Stimulated activated CD4-positive, alpha-beta T cell treated with anti-CD3 and anti-CD28 coated beads, Interleukin-12 subunit alpha, Interleukin-12 subunit beta, amount 100 ng/mL, for 24 hours (primary cell): ENCODE measurements at regions not wholly inside any gene's neighbourhood (a gene's known extent, or its start where the extent isn't known, plus 50 kb on each side); places are given as distances from the start of the nearest gene placed in this dataset.
"Not testable (repeated sequence)": the region's sequence is repeated elsewhere in the genome, so short reads cannot be mapped to it uniquely, and the experiment has no call there.

ENCODE experiments used
- DNase-seq, 2 experiments: peaks; one replicate each; pipeline ENCODE4 v3.0.0-alpha.2; 2020; ENCODE audit warnings: low read depth in 2 of 2

DNA sequence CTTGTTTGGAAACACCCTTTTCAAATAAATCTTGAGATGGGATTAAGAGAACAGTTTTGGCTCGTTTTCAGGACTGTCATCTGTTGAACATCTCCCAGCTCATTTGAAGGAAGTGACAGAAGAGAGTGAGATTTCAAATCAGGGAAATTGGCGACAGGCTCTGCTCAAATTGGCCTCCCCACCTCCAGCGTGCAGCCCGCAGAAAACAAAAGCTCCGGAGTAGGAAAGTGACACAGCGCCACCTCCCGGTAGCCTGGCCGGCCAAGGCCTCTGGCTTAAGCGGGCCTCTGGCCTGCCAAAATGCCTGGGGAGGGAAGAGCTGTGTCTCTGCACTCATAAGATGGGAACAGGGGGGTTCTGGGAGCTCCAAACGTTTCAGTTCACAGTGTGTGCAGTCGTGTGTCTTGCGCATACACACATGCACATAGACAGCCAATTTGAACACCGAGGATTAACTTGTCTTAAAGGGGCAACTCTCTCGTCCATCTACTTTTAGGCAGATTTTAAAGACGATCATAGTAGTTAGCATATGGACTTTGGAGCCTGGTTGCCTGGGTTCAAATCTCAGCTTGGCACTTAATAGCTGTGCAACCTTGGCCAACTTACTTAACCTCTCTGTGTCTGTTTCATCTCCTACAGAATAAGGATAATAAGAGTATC lies 132.7 kb upstream of the RCN1 start:
- peak; percentile 13 to 63 for DNase-seq

DNA sequence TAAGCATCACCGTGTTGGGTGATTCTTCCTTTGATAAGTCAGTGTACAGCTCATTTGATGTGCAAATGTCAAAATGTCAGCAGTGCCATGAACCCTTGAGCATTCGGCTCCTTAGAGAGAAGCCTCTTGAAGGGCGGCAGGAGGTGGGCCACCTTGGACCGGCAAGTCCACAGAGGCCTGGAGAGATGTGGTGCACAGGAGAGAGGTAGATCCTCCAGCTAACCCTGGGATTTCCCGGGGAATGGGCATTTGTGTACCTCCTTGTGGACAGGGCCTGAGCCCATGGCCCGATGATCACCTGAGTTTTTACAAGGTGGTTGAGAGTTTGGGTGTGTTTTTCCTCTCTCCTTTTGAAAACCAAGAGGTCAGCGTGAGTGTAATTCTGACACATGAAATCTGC lies 133.2 kb upstream of the RCN1 start:
- DNase-seq: no peak

DNA sequence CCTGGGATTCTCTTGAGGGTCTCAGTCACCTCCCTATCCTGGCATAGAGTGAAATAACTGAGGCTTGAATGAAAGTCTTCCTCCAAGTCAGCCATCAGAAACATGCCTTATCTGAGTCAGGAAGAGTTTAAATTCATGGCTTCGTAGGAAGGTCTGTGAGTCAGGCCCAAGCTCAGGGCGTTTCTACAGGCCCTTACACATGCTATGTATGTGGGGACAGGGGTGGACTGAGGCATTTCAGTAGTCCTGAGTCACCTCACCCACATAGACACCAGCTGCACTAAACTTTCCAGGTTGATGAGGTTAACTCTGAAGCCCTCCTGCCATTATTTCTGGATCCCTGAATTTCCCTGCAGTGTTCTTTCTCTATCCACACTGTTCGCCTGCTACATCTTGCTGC lies 134.6 kb upstream of the RCN1 start:
- DNase-seq: no peak

DNA sequence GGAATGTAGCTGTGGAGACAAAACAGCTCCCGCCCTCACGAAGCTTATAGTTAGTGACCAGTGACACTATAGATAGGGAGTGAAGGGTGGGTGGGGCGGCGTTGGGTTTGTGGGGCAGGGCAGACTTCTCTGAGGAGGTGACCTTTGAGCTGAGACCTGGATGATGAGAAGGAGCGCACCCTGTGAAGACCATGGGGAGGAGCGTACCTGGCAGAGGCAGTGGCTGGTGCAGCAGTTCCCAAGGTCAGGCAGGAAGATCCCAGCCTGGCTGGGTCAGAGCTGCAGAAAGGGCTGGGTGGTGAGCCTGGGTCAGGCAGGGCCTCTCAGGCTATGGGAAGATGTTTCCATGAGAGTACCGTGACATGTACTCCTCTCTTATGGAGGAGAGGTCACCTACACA lies 135.0 kb upstream of the RCN1 start:
- DNase-seq: no peak

DNA sequence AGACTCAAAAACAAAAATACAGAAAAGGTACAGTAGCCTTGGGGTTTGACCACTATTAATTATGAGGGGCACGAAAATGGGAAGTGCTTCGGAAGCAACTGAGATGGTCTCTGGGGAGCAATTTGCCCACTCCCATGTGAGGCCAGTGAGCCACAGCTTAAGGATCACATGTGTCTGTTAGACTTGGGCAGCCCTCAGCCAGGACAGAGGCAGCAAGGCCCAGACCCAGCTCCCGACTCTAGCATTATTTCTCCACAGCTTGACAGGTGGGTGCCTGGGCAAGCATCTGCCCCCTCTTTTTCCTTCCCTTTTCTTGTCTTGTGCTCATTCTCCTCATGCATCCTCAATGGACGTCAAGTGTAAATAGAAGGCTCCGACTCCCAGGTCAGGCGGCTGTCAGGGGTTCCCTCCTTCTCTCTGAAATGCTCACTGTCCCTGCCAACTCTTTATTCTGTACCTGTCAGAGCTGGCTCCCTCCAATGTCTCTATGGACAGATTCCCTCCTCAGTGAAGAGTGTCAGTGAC lies 137.0 kb upstream of the RCN1 start:
- DNase-seq: no peak

DNA sequence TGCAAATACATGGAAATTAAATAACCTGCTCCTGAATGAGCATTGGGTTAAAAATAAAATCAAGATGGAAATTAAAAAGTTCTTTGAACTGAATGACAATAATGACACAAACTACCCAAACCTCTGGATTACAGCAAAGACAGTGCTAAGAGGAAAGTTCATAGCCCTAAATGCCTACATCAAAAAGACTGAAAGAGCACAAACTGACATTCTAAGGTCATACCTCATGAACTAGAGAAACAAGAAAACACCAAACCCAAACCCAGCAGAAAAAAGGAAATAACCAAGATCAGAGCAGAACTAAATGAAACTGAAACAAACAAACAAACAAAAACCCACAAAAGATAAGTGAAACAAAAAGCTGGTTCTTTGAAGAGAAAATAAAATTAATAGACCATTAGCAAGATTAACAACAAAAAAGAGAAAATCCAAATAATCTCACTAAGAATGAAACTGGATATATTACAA lies 138.6 kb upstream of the PAX6 start:
- not testable (repeated sequence) for DNase-seq

DNA sequence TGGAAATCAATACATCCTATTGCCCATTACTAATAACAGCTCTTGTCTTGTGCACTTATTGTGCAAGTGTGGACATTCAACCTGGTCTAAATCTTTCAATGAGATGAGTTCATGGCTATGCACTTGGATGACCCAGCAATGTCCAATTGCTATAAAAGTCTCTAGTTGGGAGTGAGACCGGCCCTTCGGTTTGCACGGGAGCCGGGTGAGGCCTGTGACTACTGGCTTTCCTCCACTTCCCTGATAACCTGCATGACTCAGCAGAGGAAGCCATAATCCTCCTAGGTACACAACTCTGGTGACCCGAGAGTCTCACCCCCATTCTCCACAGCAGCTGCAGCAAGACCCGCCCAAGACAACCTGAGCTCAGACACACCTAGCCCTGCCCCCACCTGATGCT lies 135.9 kb upstream of the PAX6 start:
- no peak for DNase-seq

DNA sequence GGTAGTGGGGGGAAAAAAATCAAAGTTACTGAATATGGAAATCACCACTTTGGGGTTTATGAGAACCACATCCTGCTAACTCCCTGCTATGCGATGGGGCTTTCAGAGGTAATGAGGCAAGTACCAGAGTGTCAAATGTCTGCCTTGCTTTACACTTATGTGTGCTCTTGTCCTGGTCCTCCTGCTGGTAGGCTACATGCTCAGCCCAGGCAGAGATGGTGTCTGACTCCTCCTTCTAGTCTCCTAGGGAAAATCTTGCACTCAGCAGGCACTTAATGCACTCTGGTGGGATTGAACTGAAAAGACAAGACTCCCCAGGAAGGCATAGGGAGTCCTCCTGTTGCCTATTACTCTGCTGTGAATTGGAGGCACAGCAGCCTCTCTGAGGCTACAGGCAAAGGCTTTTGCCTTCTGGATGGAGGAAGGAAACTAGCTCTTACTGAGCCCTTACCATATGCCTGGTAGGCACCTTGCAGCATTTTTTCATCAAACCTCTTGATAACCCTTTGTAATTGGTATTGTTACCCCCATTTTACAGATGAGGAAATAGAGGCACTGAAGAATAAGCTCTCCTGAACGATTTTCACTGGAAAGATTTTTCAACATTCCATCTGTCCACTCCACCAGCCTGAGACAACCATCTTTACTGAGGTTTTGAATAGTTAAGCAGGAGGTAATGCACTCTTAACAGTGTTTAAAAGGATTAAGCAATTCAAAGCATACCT lies 132.1 kb upstream of the PAX6 start:
- no peak for DNase-seq

DNA sequence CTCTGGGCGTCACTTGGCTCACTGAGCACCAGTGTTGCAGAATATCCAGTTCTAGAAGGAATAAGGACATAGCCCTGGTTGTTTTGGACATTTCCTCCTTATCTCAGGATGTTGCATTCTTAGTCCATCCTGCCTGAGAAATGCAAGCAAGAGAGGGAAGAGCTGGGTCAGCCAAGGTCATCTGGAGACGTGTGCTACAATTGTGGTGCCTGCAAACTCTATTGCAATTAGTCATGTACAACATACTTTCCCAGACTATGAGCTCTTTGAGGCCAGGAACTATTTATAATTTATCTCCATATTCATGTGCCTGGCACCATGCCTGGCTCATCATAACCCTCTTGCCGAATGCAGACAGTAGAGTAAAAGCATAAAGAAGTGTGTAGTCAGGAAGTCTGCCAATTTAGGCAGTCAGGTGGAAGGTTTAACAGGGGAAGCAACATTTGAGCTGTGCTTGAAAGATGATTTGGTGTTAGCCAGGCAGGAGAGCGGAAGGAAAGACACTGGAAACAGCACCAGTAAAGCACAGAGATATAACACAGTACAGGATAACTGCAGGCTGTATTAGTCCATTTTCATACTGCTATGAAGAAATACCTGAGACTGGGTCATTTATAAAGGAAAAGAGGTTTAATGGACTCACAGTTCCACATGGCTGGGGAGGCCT lies 129.4 kb upstream of the PAX6 start:
- no peak for DNase-seq

DNA sequence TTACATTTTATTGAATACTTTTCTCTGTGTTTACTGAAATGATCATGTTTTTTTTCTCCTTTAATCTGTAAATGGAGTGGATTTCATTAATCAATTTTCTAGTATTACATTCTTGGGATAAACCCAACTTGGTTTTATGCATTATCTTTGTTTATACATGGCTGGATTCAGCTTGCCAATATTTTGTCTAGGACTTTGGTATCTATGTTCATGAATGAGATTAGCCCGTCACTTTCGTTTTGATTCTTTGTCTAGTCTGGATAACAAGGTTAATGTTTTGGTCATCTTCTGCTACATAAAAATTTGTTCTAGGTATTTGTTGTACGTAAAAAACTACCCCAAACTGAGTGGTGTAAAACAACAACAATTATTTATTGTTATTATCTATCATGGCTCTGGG lies 127.9 kb upstream of the PAX6 start:
- DNase-seq: no peak

DNA sequence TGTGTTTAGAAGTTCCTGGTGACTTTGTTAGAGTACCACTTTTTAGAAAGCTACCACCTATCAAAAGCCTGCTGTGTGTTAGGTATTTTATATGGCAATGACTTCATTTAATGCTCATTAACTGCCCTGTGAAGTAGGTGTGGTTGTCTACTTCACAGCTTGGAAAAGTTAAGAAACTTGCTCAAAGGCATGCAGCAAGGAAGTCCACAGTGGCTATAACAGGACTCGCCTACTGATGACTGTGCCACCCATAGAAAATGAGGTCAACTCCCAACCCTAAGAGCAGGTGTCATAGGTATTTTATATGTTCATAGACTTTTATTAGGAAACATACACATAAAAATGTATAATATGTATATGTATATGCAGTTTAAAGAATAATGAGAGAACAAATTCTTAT lies 125.2 kb upstream of the PAX6 start:
- no peak for DNase-seq

DNA sequence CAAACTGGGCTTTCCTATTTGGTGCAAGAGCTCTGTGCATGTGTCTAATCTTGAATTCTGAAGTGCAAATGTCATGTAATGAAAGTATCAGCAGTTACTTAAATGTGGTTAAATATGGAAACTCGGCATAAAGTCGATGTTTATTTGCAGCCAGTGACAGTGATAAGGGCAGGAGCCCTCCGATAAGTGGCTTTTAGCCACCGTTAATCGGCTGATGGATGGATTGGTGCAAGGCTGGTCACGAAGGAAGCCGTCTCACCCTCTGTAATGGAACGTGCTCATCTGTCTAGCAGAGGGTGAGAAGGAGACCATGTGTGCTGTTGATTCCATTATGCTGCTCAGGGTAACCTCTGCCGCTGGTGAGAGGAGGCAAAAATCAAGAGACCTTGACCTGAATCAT lies 121.8 kb upstream of the PAX6 start:
- DNase-seq: no peak

DNA sequence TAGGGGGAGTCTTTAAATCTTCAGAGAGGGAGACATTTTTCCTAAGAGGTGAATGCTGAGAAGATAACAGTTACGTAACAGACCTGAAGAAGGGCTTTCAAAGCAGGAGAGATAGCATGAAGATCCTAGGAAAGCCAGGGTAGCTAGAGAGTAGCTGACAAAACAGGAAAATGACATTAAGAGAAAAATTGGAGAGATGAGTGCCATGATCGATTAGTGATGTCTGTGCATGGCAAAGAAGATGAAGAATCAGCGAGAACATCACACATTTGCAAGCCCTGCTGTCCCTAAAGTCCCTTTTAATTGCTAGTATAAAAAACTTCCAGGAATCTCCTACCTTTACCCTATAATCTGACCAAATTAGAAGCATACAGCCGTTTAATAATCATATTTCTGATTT lies 116.9 kb upstream of the PAX6 start:
- no peak for DNase-seq

DNA sequence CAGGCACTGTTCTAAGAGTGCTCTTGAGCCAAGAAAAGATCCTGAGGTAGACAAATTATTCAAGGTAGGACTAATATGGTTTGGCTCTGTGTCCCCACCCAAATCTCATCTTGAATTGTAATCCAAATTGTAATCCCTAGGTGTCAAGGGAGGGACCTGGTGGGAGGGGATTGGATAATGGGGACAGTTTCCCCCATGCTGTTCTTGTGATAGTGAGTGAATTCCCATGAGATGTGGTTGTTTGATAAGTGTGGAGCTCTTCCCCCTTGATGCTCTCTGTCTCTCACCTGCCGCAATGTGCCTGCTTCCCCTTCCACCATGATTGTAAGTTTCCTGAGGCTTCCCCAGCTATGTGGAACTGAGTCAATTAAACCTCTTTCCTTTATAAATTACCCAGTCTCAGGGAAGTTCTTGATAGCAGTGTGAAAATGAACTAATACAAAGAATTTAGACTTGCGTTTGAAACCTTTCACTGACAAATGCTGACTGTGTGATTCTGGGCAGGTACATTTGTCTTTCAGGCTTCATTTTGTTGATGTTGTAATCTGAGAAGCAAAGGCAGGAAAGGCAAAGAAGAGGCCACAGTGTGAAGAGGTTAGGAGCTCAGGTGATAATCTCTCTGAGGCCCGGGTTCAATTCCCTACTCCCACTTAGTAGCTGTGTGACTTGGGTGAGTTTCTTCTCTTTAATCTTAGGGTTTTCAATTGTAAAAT lies 115.8 kb upstream of the PAX6 start:
- DNase-seq: no peak

DNA sequence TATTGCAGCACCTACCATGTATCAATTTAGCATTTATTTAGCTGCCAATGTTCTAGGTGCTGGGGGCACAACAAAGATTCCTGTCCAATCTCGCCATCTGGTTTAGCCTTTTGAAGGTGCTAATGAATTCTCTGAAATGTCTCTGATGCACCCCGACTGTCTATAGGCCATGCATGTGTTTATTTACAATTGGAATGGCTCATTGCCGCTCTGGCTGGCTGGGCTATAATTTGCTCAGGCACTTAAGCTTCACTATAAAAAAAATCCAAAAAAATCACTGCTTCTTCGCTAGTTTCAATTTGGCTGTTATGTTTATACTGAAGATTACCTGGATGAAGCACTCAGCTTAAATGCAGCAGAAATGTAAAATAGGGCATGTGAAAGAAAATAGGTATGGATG lies 115.0 kb upstream of the PAX6 start:
- no peak for DNase-seq

DNA sequence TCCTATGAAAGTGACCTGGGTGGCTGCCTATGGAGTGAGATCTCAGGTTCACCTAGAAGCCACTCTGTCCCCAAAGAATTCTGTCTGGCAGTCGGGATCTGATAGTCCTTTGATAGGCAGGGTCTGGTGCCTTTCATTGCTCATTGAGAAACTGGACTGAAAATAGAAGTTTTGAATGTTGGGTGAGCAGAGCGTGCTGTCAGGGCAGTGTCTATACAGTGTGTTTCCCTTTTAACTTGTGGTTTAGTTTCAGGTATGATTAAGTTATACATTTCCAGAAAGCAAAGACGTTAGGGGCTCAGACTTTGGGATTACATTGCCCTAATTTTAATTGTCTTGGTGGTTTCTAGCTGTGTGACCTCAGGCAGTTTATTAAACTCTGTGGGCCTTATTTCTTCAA lies 111.3 kb upstream of the PAX6 start:
- DNase-seq: no peak

DNA sequence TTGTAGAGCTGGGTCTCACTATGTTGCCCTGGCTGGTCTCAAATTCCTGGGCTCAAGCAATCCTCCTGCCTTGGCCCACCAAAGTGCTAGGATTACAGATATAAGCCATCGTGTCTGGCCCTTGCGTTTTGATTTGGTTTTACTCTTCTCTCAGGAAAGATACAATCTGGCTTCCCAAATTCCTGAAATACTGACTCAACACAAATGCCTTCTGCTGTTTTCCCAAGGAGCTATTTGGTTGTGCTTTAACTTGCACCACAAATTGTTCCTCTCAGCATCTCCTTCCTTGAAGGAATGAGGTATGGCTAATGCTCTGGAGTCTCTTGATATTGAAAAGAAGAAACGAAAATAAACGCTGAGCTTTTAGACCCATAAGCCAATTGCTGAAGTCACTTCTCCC lies 110.0 kb upstream of the PAX6 start:
- DNase-seq: no peak

DNA sequence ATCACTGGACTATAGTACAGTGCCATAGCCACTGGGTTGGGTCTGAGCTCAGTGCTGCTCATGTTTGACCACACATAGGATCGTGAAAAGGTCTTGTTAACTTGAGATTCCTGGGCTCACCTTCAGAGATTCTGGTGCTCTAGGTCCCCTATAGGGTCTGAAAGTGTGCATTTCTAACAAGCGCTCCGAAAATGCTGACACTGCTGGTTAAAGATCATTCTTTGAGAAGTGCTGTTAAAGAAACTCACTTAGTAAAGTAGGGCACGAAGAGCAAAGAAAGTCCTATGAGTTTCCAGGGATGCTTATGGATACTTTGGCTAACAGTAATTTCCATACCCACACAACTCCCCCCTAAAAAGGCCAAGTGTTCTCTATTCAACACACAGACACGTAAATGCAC lies 108.1 kb upstream of the PAX6 start:
- no peak for DNase-seq

DNA sequence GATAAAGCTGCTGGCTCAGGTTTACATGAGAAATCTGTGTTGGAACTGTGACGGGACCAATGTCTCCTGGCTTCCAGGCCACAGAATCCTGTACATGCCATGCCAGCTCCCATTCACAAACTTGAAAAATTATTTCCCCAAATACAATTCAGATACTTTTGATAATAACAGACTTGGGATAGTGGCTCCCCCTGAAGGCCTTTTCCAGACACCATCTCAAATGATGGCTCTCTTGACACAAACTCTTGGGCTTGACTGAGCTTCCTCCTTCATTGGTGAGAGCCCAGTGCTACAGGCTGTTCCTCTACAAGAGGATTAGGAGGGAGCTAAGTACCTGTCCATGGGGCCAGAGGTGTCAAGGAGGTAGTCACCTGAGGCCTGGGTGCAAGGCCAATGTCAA lies 104.7 kb upstream of the PAX6 start:
- no peak for DNase-seq

DNA sequence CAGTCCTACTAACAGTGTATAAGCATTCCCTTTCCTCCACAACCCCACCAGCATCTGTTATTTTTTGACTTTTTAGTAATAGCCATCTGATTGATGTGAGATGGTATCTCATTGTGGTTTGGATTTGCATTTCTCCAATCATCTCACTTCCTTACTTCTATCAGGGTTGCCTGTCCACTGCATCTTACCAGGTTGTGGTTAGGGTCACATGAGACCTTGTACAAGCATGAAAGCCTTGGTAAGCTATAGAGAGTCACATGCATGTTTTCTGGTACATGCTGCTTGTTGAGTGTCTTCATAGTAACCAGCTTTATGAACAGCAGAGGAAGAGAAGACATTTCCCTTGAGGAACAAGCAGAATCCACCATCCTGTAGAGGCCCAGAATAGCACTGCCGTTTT lies 102.9 kb upstream of the PAX6 start:
- no peak for DNase-seq

DNA sequence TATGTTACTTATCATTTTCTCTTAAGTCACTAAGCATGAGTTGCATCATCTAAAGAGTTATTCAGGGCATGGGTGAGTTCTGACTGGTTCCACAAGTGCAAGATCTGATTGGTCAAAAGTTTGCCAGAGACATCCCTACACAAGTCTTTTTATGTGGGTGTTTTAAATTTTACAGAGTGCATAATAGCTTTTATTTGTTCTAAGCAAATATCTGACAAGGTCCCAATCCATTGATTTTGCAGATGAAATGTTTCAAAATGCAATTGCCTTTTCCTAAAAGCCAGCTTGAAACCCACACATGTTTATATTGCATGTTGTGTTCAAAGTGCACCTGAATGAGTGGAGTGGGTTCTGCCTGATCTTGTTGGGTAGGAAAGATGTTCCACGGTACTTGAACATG lies 101.7 kb upstream of the PAX6 start:
- DNase-seq: no peak

DNA sequence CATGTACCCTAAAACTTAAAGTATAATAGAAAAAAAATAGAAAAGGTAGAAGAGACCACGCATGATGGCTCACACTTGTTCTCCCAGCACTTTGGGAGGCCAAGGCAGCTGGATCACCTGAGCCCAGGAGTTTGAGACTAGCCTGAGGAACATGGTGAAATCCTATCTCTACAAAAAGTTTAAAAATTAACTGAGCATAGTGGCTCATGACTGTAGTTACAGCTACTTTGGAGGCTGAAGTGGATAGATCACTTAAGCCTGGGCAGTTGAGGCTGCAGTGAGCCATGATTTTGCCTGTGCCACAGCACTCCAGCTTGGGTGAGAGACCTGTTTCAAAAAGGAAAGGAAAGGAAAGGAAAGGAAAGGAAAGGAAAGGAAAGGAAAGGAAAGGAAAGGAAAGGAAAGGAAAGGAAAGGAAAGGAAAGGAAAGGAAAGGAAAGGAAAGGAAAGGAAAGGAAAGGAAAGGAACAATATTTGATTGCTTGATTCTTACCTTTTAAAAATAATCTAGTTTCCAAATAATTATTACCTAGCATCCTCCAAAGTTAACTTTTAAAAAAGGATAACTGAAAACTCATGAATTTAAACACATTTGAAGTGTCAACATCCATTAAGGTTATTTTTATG lies 99.9 kb upstream of the PAX6 start:
- no peak for DNase-seq
